Neural cell (in vitro differentiated cells): ENCODE measurements at regions not wholly inside any gene's neighbourhood (a gene's known extent, or its start where the extent isn't known, plus 50 kb on each side); places are given as distances from the start of the nearest gene placed in this dataset.

Experiments used
- H2AFZ ChIP-seq: fragments of 200-600, 300-800 bp; sonication (generic), shearing (Covaris generic); 2 replicates; pipeline ENCODE4 v1.6.0; 2014; ENCODE audit warnings: low read depth, mild to moderate bottlenecking, antibody characterized with exemption, low read length, moderate library complexity
- H3F3A ChIP-seq: fragments of 200-600 bp; shearing (Covaris generic); 2 replicates; pipeline ENCODE4 v1.6.1; 2016; ENCODE audit warnings: mild to moderate bottlenecking, moderate library complexity, mixed read lengths, antibody characterized with exemption, low read length; ENCODE audit not compliant: insufficient read depth, poor library complexity, severe bottlenecking
- H3K27ac ChIP-seq: fragments of 200-600, 300-800 bp; sonication (generic), shearing (Covaris generic); 2 replicates; pipeline ENCODE4 v1.5.1; 2014; ENCODE audit warnings: mild to moderate bottlenecking, low read length, moderate library complexity
- H3K27me3 ChIP-seq: fragments of 300-800, 200-600 bp; sonication (generic), shearing (Covaris generic); 2 replicates; pipeline ENCODE4 v1.6.0; 2014; ENCODE audit warnings: mild to moderate bottlenecking, low read depth, low read length, moderate library complexity; ENCODE audit not compliant: insufficient read depth
- H3K36me3 ChIP-seq: fragments of 300-800, 200-600 bp; sonication (generic), shearing (Covaris generic); 2 replicates; pipeline ENCODE4 v1.5.1; 2014; ENCODE audit warnings: mild to moderate bottlenecking, antibody characterized with exemption, low read length, moderate library complexity; ENCODE audit not compliant: insufficient read depth
- H3K4me2 ChIP-seq: fragments of 300-800, 200-600 bp; sonication (generic), shearing (Covaris generic); 2 replicates; pipeline ENCODE4 v1.6.0; 2014; ENCODE audit warnings: mild to moderate bottlenecking, low read length
- H3K4me3 ChIP-seq: fragments of 300-800, 200-600 bp; sonication (generic), shearing (Covaris generic); 2 replicates; pipeline ENCODE4 v1.5.1; 2014; ENCODE audit warnings: mild to moderate bottlenecking, low read length, moderate library complexity
- H3K79me2 ChIP-seq: fragments of 200-600 bp; shearing (Covaris generic); replicated peaks from 2 replicates; pipeline ENCODE4 v1.6.0; 2014; ENCODE audit warnings: mild to moderate bottlenecking, low read length, moderate library complexity; ENCODE audit not compliant: insufficient read depth
- H3K9ac ChIP-seq: fragments of 300-800, 200-600 bp; sonication (generic), shearing (Covaris generic); 2 replicates; pipeline ENCODE4 v1.6.1; 2016; ENCODE audit warnings: mild to moderate bottlenecking, low read length, mixed read lengths
- H3K9me2 ChIP-seq: fragments of 200-600 bp; shearing (Covaris generic); 2 replicates; pipeline ENCODE4 v1.6.1; 2016; ENCODE audit warnings: mild to moderate bottlenecking, low read length, mixed read lengths; ENCODE audit not compliant: insufficient read depth
- H3K9me3 ChIP-seq: fragments of 200-600, 300-800 bp; sonication (generic), shearing (Covaris generic); 2 replicates; pipeline ENCODE4 v1.6.1; 2016; ENCODE audit warnings: mild to moderate bottlenecking, mixed run types, low read length, moderate library complexity, mixed read lengths
- H4K20me1 ChIP-seq: fragments of 200-600 bp; shearing (Covaris generic); 2 replicates; pipeline ENCODE4 v1.6.1; 2016; ENCODE audit warnings: mild to moderate bottlenecking, mixed run types; ENCODE audit not compliant: insufficient read depth
- EP300 ChIP-seq: fragments of 450-650 bp; conservative IDR thresholded peaks from 2 replicates; pipeline ENCODE4 v1.6.1; 2014; ENCODE audit warnings: antibody characterized with exemption, mild to moderate bottlenecking, moderate library complexity; ENCODE audit not compliant: poor library complexity, severe bottlenecking
- EZH2 ChIP-seq: fragments of 200-600, 300-800 bp; shearing (Covaris generic), sonication (generic); IDR thresholded peaks from 2 replicates; pipeline ENCODE4 v1.6.1; 2014; ENCODE audit warnings: antibody characterized with exemption, low read length, borderline replicate concordance, mild to moderate bottlenecking; ENCODE audit not compliant: insufficient read depth, poor library complexity, severe bottlenecking
- MXI1 ChIP-seq: fragments of 450-650 bp; conservative IDR thresholded peaks from 2 replicates; pipeline ENCODE4 v1.6.1; 2014; ENCODE audit warnings: antibody characterized with exemption, mild to moderate bottlenecking; ENCODE audit not compliant: poor library complexity, severe bottlenecking
- POLR2AphosphoS5 ChIP-seq: IDR thresholded peaks from 2 replicates; pipeline ENCODE4 v1.6.1; 2012
- RAD21 ChIP-seq: fragments of 450-650 bp; conservative IDR thresholded peaks from 2 replicates; pipeline ENCODE4 v1.6.1; 2014; ENCODE audit warnings: antibody characterized with exemption, mild to moderate bottlenecking, moderate library complexity
- SMC3 ChIP-seq: fragments of 450-650 bp; conservative IDR thresholded peaks from 2 replicates; pipeline ENCODE4 v1.6.1; 2014; ENCODE audit warnings: antibody characterized with exemption, mild to moderate bottlenecking, moderate library complexity; ENCODE audit not compliant: poor library complexity
- TAF1 ChIP-seq: IDR thresholded peaks from 2 replicates; pipeline ENCODE4 v1.6.1; 2012; ENCODE audit warnings: low read depth
- TF ChIP-seq, protein P1 (sequence below): fragments of 450-650 bp; IDR thresholded peaks from 2 replicates; pipeline ENCODE4 v1.5.1; 2014; ENCODE audit warnings: antibody characterized with exemption, mild to moderate bottlenecking, moderate library complexity; ENCODE audit not compliant: poor library complexity, severe bottlenecking
- TF ChIP-seq, protein P2 (sequence below): IDR thresholded peaks from 2 replicates; pipeline ENCODE4 v1.6.1; 2012; ENCODE audit warnings: borderline replicate concordance

DNA sequence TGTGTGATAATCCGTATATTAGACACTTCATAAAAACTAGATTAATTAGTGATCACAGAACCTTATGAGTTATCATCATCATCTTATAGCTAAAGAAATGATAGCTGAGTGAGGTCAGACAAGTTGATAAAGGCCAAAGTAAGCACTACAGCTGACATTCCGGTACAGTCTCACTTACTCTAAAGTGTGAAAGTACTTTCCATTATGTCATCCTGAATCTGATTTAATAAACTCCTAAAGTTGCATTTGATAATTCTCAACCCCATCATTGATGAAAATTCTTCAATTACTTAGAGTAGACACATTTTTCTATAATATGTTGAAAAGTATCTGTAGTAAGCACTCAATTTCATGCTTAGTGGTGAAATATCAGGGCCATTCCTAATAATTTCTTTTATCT lies 385.2 kb upstream of the CHD6 start:
- no peaks in the 10 kb centered on the region for H3K36me3 ChIP-seq
- no peak overlapping the region for H2AFZ ChIP-seq
- no peaks in the 10 kb centered on the region for H3K9me3 ChIP-seq
- H3K4me3 ChIP-seq: no peak overlapping the region
- H3K79me2 ChIP-seq: no peaks in the 10 kb centered on the region
- H4K20me1 ChIP-seq: no peaks in the 10 kb centered on the region
- no peaks in the 10 kb centered on the region for H3K27me3 ChIP-seq
- TF ChIP-seq POLR2AphosphoS5 (no peak), SMC3 (no peak), EZH2 (no peak), RAD21 (no peak), MXI1 (no peak), TAF1 (no peak), EP300 (no peak)
- TF ChIP-seq, protein P1, sequence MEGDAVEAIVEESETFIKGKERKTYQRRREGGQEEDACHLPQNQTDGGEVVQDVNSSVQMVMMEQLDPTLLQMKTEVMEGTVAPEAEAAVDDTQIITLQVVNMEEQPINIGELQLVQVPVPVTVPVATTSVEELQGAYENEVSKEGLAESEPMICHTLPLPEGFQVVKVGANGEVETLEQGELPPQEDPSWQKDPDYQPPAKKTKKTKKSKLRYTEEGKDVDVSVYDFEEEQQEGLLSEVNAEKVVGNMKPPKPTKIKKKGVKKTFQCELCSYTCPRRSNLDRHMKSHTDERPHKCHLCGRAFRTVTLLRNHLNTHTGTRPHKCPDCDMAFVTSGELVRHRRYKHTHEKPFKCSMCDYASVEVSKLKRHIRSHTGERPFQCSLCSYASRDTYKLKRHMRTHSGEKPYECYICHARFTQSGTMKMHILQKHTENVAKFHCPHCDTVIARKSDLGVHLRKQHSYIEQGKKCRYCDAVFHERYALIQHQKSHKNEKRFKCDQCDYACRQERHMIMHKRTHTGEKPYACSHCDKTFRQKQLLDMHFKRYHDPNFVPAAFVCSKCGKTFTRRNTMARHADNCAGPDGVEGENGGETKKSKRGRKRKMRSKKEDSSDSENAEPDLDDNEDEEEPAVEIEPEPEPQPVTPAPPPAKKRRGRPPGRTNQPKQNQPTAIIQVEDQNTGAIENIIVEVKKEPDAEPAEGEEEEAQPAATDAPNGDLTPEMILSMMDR: no peak
- TF ChIP-seq, protein P2, sequence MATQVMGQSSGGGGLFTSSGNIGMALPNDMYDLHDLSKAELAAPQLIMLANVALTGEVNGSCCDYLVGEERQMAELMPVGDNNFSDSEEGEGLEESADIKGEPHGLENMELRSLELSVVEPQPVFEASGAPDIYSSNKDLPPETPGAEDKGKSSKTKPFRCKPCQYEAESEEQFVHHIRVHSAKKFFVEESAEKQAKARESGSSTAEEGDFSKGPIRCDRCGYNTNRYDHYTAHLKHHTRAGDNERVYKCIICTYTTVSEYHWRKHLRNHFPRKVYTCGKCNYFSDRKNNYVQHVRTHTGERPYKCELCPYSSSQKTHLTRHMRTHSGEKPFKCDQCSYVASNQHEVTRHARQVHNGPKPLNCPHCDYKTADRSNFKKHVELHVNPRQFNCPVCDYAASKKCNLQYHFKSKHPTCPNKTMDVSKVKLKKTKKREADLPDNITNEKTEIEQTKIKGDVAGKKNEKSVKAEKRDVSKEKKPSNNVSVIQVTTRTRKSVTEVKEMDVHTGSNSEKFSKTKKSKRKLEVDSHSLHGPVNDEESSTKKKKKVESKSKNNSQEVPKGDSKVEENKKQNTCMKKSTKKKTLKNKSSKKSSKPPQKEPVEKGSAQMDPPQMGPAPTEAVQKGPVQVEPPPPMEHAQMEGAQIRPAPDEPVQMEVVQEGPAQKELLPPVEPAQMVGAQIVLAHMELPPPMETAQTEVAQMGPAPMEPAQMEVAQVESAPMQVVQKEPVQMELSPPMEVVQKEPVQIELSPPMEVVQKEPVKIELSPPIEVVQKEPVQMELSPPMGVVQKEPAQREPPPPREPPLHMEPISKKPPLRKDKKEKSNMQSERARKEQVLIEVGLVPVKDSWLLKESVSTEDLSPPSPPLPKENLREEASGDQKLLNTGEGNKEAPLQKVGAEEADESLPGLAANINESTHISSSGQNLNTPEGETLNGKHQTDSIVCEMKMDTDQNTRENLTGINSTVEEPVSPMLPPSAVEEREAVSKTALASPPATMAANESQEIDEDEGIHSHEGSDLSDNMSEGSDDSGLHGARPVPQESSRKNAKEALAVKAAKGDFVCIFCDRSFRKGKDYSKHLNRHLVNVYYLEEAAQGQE: no peak
- no peak overlapping the region for H3K9ac ChIP-seq
- H3K9me2 ChIP-seq: no peaks in the 10 kb centered on the region
- H3K4me2 ChIP-seq: no peak overlapping the region
- H3F3A ChIP-seq: no peaks in the 10 kb centered on the region
- H3K27ac ChIP-seq: no peak overlapping the region

DNA sequence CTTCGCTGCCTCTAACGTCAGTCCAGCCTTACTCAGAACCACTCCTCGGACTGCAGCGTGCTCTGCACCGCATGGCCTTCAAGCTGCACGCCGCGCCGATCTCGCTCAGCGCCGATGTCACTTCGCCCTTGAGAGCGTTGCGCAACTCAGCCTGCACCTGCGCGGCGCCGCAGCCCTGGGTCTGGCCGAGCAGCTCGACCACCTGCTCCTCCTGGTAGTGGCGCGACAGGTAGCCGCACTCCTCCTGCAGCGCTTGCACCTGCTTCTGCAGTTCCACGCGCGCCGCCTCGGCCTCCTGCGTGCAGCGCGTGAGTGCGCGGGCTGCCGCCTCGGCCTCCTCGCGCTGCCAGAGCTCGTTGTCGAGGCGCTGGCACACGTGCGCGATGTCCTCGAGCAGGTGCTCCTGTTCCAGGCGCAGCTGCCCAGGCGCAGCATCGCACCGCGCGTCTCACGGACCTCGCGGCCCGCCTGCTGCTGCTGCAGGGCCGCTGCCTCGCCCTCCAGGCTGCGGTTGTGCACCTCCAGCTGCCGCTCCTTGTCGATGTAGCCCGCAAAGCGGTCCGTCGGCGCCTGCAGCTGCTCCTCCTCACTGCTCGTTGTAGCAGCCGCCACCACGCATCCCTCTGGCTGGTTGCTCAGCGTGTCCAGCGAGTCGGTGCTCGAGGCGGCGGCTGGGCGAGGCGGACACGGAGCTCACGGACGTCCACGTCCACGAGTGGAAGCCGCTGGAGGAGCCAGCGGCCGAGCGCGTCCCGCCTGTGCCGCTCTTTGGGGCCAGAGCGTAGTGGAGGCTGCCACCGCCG lies 380.6 kb upstream of the CHD6 start:
- Histone ChIP-seq H3K9ac (no peak overlapping the region), H3K9me3 (no peaks in the 10 kb centered on the region), H3K36me3 (no peaks in the 10 kb centered on the region), H2AFZ (no peak overlapping the region), H3K79me2 (no peaks in the 10 kb centered on the region), H3F3A (no peaks in the 10 kb centered on the region), H4K20me1 (no peaks in the 10 kb centered on the region), H3K27ac (no peak overlapping the region), H3K4me3 (no peak overlapping the region), H3K9me2 (no peaks in the 10 kb centered on the region), H3K27me3 (no peaks in the 10 kb centered on the region), H3K4me2 (no peak overlapping the region)
- no peak for TF ChIP-seq POLR2AphosphoS5
- no peak for TF ChIP-seq RAD21
- TF ChIP-seq, protein P1: no peak
- TF ChIP-seq TAF1: no peak
- TF ChIP-seq SMC3: no peak
- TF ChIP-seq MXI1: no peak
- no peak for TF ChIP-seq EZH2
- TF ChIP-seq, protein P2: no peak
